K562 (cell line): ENCODE measurements at regions not wholly inside any gene's neighbourhood (a gene's known extent, or its start where the extent isn't known, plus 50 kb on each side); places are given as distances from the start of the nearest gene placed in this dataset.

ENCODE experiments used
- CBX8 ChIP-seq: fragments of 200-600 bp; sonication (generic); IDR thresholded peaks from 2 replicates; pipeline ENCODE4 v1.6.1; 2012; ENCODE audit warnings: borderline replicate concordance, mixed run types, low read depth, mild to moderate bottlenecking, moderate library complexity, mixed read lengths, low read length, control low read depth, inconsistent platforms; ENCODE audit not compliant: poor library complexity, severe bottlenecking; ENCODE audit errors: extremely low read depth
- HNRNPL ChIP-seq: fragments of 200-400 bp; formaldehyde crosslinking; IDR thresholded peaks from 2 replicates; pipeline ENCODE4 v1.6.1; 2017; ENCODE audit warnings: low read depth, mild to moderate bottlenecking, low read length
- KHSRP ChIP-seq: fragments of 450-650 bp; IDR thresholded peaks from 2 replicates; pipeline ENCODE4 v1.6.1; 2017
- MXD1 ChIP-seq: fragments of 250-450 bp; sonication (Bioruptor Pico); IDR thresholded peaks from 2 replicates; pipeline ENCODE4 v1.8.0; 2021; ENCODE audit warnings: borderline replicate concordance, mild to moderate bottlenecking, moderate library complexity; ENCODE audit not compliant: poor library complexity, severe bottlenecking
- PTRF ChIP-seq: fragments of 450-650 bp; IDR thresholded peaks from 2 replicates; pipeline ENCODE4 v1.6.1; 2016; ENCODE audit warnings: mild to moderate bottlenecking, missing genetic modification characterization, missing compliant biosample characterization
- TF ChIP-seq, protein P1 (sequence below), 2 experiments: fragments of 450-650 bp; IDR thresholded peaks; 2 replicates each; pipeline ENCODE4 v1.6.1; 2016; ENCODE audit warnings: mild to moderate bottlenecking in 2 of 2, borderline replicate concordance in 1 of 2, low read depth in 1 of 2, moderate library complexity in 1 of 2
- TF ChIP-seq, protein P2 (sequence below), 2 experiments: IDR thresholded peaks; 2 replicates each; pipeline ENCODE4 v1.6.1; 2012; ENCODE audit warnings: improper control_type of control experiment in 2 of 2, low read depth in 2 of 2, low read length in 2 of 2, borderline replicate concordance in 1 of 2

GRCh38 chr11:69924308-69925161, 105.3 kb upstream of the FGF3 start (continued):
- no peak for TF ChIP-seq CBX8
- no peak for TF ChIP-seq MXD1 (CRISPR knock-in tag)
- TF ChIP-seq, protein P1, sequence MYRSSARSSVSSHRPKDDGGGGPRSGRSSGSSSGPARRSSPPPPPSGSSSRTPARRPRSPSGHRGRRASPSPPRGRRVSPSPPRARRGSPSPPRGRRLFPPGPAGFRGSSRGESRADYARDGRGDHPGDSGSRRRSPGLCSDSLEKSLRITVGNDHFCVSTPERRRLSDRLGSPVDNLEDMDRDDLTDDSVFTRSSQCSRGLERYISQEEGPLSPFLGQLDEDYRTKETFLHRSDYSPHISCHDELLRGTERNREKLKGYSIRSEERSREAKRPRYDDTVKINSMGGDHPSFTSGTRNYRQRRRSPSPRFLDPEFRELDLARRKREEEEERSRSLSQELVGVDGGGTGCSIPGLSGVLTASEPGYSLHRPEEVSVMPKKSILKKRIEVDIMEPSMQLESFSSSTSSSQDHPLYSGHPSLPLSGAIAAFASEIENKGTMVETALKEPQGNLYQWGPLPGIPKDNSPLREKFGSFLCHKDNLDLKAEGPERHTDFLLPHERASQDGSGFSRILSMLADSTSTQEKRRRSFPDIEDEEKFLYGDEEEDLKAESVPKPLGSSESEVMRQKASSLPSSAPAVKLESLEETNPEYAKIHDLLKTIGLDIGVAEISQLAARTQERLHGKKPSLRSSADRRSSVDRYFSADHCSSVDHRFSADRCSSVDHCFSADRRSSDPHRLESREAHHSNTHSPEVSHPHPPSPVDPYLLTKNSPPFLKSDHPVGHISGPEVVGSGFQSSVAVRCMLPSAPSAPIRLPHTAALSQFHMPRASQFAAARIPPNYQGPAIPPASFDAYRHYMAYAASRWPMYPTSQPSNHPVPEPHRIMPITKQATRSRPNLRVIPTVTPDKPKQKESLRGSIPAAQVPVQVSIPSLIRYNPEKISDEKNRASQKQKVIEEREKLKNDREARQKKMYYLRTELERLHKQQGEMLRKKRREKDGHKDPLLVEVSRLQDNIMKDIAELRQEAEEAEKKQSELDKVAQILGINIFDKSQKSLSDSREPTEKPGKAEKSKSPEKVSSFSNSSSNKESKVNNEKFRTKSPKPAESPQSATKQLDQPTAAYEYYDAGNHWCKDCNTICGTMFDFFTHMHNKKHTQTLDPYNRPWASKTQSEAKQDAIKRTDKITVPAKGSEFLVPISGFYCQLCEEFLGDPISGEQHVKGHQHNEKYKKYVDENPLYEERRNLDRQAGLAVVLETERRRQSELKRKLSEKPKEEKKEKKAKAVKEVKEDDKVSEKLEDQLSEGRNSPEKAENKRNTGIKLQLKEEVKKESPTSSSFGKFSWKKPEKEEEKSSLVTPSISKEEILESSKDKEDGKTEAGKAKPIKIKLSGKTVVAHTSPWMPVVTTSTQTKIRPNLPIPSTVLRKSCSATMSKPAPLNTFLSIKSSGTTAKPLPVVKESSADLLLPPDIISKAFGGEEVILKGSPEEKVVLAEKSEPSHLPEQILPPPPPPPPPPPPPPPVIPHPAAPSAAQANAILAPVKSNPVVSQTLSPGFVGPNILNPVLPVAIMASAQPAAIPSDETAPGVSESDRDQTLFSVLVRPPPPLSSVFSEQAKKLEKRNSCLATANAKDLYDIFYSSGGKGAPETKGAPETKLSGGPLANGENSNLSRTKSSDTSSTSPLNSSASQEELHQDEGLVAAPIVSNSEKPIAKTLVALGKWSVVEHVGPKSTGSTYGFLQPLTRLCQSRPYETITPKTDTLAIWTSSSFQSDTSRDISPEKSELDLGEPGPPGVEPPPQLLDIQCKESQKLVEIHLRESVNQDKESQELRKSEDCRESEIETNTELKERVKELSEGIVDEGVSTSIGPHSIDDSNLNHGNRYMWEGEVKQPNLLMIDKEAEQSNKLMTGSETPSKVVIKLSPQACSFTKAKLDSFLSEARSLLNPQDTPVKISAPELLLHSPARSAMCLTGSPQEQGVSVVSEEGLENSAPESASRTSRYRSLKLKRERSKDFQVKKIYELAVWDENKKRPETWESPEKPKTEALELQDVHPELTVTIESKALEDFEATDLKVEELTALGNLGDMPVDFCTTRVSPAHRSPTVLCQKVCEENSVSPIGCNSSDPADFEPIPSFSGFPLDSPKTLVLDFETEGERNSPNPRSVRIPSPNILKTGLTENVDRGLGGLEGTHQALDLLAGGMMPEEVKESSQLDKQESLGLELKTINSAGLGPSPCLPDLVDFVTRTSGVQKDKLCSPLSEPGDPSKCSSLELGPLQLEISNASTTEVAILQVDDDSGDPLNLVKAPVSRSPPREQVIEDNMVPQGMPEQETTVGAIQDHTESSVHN (IDR thresholded peaks at IDR 0.05; ENCODE audit: borderline replicate concordance in 1 of 2, low read depth in 1 of 2): no peak
- no peak for TF ChIP-seq KHSRP
- no peak for TF ChIP-seq PTRF (tag)
- TF ChIP-seq, protein P2, sequence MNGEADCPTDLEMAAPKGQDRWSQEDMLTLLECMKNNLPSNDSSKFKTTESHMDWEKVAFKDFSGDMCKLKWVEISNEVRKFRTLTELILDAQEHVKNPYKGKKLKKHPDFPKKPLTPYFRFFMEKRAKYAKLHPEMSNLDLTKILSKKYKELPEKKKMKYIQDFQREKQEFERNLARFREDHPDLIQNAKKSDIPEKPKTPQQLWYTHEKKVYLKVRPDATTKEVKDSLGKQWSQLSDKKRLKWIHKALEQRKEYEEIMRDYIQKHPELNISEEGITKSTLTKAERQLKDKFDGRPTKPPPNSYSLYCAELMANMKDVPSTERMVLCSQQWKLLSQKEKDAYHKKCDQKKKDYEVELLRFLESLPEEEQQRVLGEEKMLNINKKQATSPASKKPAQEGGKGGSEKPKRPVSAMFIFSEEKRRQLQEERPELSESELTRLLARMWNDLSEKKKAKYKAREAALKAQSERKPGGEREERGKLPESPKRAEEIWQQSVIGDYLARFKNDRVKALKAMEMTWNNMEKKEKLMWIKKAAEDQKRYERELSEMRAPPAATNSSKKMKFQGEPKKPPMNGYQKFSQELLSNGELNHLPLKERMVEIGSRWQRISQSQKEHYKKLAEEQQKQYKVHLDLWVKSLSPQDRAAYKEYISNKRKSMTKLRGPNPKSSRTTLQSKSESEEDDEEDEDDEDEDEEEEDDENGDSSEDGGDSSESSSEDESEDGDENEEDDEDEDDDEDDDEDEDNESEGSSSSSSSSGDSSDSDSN (IDR thresholded peaks at IDR 0.05; ENCODE audit: borderline replicate concordance in 1 of 2, low read depth in 2 of 2, low read length in 2 of 2): no peak
- TF ChIP-seq HNRNPL: no peak
